DMS114 treated with DMSO at 0.1 percent for 48 hours (cell line): ENCODE measurements at regions not wholly inside any gene's neighbourhood (a gene's known extent, or its start where the extent isn't known, plus 50 kb on each side); places are given as distances from the start of the nearest gene placed in this dataset.

Source experiments
- DNase-seq: peaks from one replicate; lab custom pipeline; 2025; ENCODE audit not compliant: unreplicated experiment; lab: John Stamatoyannopoulos, UW

GRCh38 chr1:189866606-189867005 is 611.1 kb downstream of the BRINP3 start:
- no peak for DNase-seq

- DNase-seq, result no peak
Measured at GRCh38 chr1:189868021-189868420, 609.6 kb downstream of the BRINP3 start.

GRCh38 chr1:189874715-189875435 is 602.8 kb downstream of the BRINP3 start:
- DNase-seq, result no peak

GRCh38 chr1:189880135-189880534 is 597.5 kb downstream of the BRINP3 start:
- no peak for DNase-seq

- no peak for DNase-seq
Measured at GRCh38 chr1:189899686-189900425, 577.8 kb downstream of the BRINP3 start.

GRCh38 chr1:189904509-189904908 is 573.2 kb downstream of the BRINP3 start:
- no peak for DNase-seq

GRCh38 chr1:189908113-189908512 is 569.6 kb downstream of the BRINP3 start:
- DNase-seq, result no peak

- DNase-seq, result no peak
Measured at GRCh38 chr1:189921613-189922012, 556.1 kb downstream of the BRINP3 start.

- DNase-seq, result no peak
Measured at GRCh38 chr1:189927641-189928040, 550.0 kb downstream of the BRINP3 start.

- no peak for DNase-seq
Measured at GRCh38 chr1:189929501-189930099, 548.1 kb downstream of the BRINP3 start.

- DNase-seq, result no peak
Measured at GRCh38 chr1:189936861-189937260, 540.8 kb downstream of the BRINP3 start.

GRCh38 chr1:189939967-189940366 is 537.7 kb downstream of the BRINP3 start:
- DNase-seq, result no peak

- no peak for DNase-seq
Measured at GRCh38 chr1:189941922-189942321, 535.7 kb downstream of the BRINP3 start.

GRCh38 chr1:189958756-189959155 is 518.9 kb downstream of the BRINP3 start:
- no peak for DNase-seq

GRCh38 chr1:189960769-189961168 is 516.9 kb downstream of the BRINP3 start:
- no peak for DNase-seq

- no peak for DNase-seq
Measured at GRCh38 chr1:189962181-189962580, 515.5 kb downstream of the BRINP3 start.

- DNase-seq, result no peak
Measured at GRCh38 chr1:189970331-189971230, 507.1 kb downstream of the BRINP3 start.

- no peak for DNase-seq
Measured at GRCh38 chr1:189971656-189972055, 506.0 kb downstream of the BRINP3 start.

- DNase-seq, result no peak
Measured at GRCh38 chr1:189977184-189977583, 500.5 kb downstream of the BRINP3 start.

- DNase-seq, result no peak
Measured at GRCh38 chr1:189983166-189983890, 494.3 kb downstream of the BRINP3 start.
